GM18517 (cell line): ENCODE measurements at regions not wholly inside any gene's neighbourhood (a gene's known extent, or its start where the extent isn't known, plus 50 kb on each side); places are given as distances from the start of the nearest gene placed in this dataset.
A peak's percentile ranks its signal among the peaks of the same experiment; 100 is the strongest.
"Not testable (repeated sequence)": the region's sequence is repeated elsewhere in the genome, so short reads cannot be mapped to it uniquely, and the experiment has no call there.

Source experiments
- ATAC-seq: cut with Tn5 transposase; IDR thresholded peaks from one replicate; pipeline ENCODE4 v1.9.1; 2021; ENCODE audit warnings: mild to moderate bottlenecking, moderate library complexity; ENCODE audit not compliant: unreplicated experiment

GRCh38 chr2:198917926-198918720, 539.6 kb downstream of the SATB2 start:
- no peak for ATAC-seq

GRCh38 chr2:198917275-198917674, 540.5 kb downstream of the SATB2 start:
- no peak for ATAC-seq

- no peak for ATAC-seq
Observed at GRCh38 chr2:198916548-198917080, 541.1 kb downstream of the SATB2 start.

GRCh38 chr2:198913394-198914152, 544.2 kb downstream of the SATB2 start:
- ATAC-seq: peak; percentile 100

GRCh38 chr2:198909525-198910267, 548.0 kb downstream of the SATB2 start:
- ATAC-seq: no peak

GRCh38 chr2:198905881-198906612, 551.7 kb downstream of the SATB2 start:
- no peak for ATAC-seq

- ATAC-seq: no peak
Observed at GRCh38 chr2:198901894-198902293, 555.8 kb downstream of the SATB2 start.

GRCh38 chr2:198900141-198900540, 557.6 kb downstream of the SATB2 start:
- no peak for ATAC-seq

GRCh38 chr2:198890490-198890889, 567.2 kb downstream of the SATB2 start:
- ATAC-seq: peak; percentile 50

- ATAC-seq: no peak
Observed at GRCh38 chr2:198883604-198884003, 574.1 kb downstream of the SATB2 start.

- no peak for ATAC-seq
Observed at GRCh38 chr2:198880986-198881385, 576.8 kb downstream of the SATB2 start.

- no peak for ATAC-seq
Observed at GRCh38 chr2:198880421-198880820, 577.3 kb downstream of the SATB2 start.

- no peak for ATAC-seq
Observed at GRCh38 chr2:198874472-198874858, 583.3 kb downstream of the SATB2 start.

- no peak for ATAC-seq
Observed at GRCh38 chr2:198873503-198874471, 584.0 kb downstream of the SATB2 start.

GRCh38 chr2:198863655-198864054, 594.1 kb downstream of the SATB2 start:
- ATAC-seq: no peak

GRCh38 chr2:198861080-198861479, 596.7 kb downstream of the SATB2 start:
- no peak for ATAC-seq

GRCh38 chr2:198857246-198857645, 600.5 kb downstream of the SATB2 start:
- ATAC-seq: no peak

GRCh38 chr2:198855746-198856145, 602.0 kb downstream of the SATB2 start:
- ATAC-seq: not testable (repeated sequence)

- ATAC-seq: no peak
Observed at GRCh38 chr2:198852248-198852647, 605.5 kb downstream of the SATB2 start.
